ENCODE measurements at regions not wholly inside any gene's neighbourhood (a gene's known extent, or its start where the extent isn't known, plus 50 kb on each side); places are given as distances from the start of the nearest gene placed in this dataset.

GRCh38 chr6:145020114-145020513 is 715.2 kb downstream of the EPM2A start:
- no peaks in the 10 kb centered on the region for H3K27me3 ChIP-seq
- no peaks in the 10 kb centered on the region for H3K36me3 ChIP-seq
- DNase-seq (ENCODE audit: extremely low spot score in 2 of 2) = no peak
- H3K27ac ChIP-seq = no peak overlapping the region
- H3K9me3 ChIP-seq = no peaks in the 10 kb centered on the region
- no peaks in the 10 kb centered on the region for H3K4me1 ChIP-seq
- H3K4me3 ChIP-seq = no peak overlapping the region
- no peak for TF ChIP-seq POLR2AphosphoS5 (IDR thresholded peaks at IDR 0.05; ENCODE audit: insufficient read depth in 1 of 2, low read depth in 1 of 2)
- intact Hi-C loops (cut with DNase I) = loop anchor here (2.0 kb wide), 1 partner anchor 31 kb away; no protein-coding TSS in a partner anchor

GRCh38 chr6:145020543-145020942 is 714.8 kb downstream of the EPM2A start:
- intact Hi-C loops (cut with DNase I) = loop anchor here (2.0 kb wide), 1 partner anchor 30 kb away; no protein-coding TSS in a partner anchor
- H3K4me3 ChIP-seq = no peak overlapping the region
- no peaks in the 10 kb centered on the region for H3K36me3 ChIP-seq
- no peaks in the 10 kb centered on the region for H3K9me3 ChIP-seq
- H3K4me1 ChIP-seq = no peaks in the 10 kb centered on the region
- no peak for DNase-seq (ENCODE audit: extremely low spot score in 2 of 2)
- no peak overlapping the region for H3K27ac ChIP-seq
- TF ChIP-seq POLR2AphosphoS5 (IDR thresholded peaks at IDR 0.05; ENCODE audit: insufficient read depth in 1 of 2, low read depth in 1 of 2) (no peak), POLR2A (IDR thresholded peaks at IDR 0.05) (no peak), CTCF (IDR thresholded peaks at IDR 0.05) (no peak)
- H3K27me3 ChIP-seq = no peaks in the 10 kb centered on the region

GRCh38 chr6:145022199-145022796 is 713.0 kb downstream of the EPM2A start:
- no peaks in the 10 kb centered on the region for H3K9me3 ChIP-seq
- H3K4me3 ChIP-seq = no peak overlapping the region
- H3K27me3 ChIP-seq = no peaks in the 10 kb centered on the region
- no peaks in the 10 kb centered on the region for H3K4me1 ChIP-seq
- no peak for TF ChIP-seq CTCF (IDR thresholded peaks at IDR 0.05)
- TF ChIP-seq POLR2A (IDR thresholded peaks at IDR 0.05) = no peak
- TF ChIP-seq POLR2AphosphoS5 (IDR thresholded peaks at IDR 0.05; ENCODE audit: insufficient read depth in 1 of 2, low read depth in 1 of 2) = no peak
- H3K27ac ChIP-seq = no peak overlapping the region
- intact Hi-C loops (cut with DNase I) = no loop called here
- H3K36me3 ChIP-seq = no peaks in the 10 kb centered on the region
- DNase-seq (ENCODE audit: extremely low spot score in 2 of 2) = no peak

- no peaks in the 10 kb centered on the region for H3K27me3 ChIP-seq
- H3K4me3 ChIP-seq = no peak overlapping the region
- H3K36me3 ChIP-seq = no peaks in the 10 kb centered on the region
- TF ChIP-seq CTCF (IDR thresholded peaks at IDR 0.05) (no peak), POLR2AphosphoS5 (IDR thresholded peaks at IDR 0.05; ENCODE audit: insufficient read depth in 1 of 2, low read depth in 1 of 2) (no peak), POLR2A (IDR thresholded peaks at IDR 0.05) (no peak)
- H3K27ac ChIP-seq = no peak overlapping the region
- no peaks in the 10 kb centered on the region for H3K4me1 ChIP-seq
- DNase-seq (ENCODE audit: extremely low spot score in 2 of 2) = no peak
- intact Hi-C loops (cut with DNase I) = no loop called here
- H3K9me3 ChIP-seq = no peaks in the 10 kb centered on the region
Observed at GRCh38 chr6:145023116-145023726, 712.1 kb downstream of the EPM2A start.

- Histone ChIP-seq H3K4me3 (no peak overlapping the region), H3K9me3 (no peaks in the 10 kb centered on the region), H3K27me3 (no peaks in the 10 kb centered on the region), H3K4me1 (no peaks in the 10 kb centered on the region), H3K27ac (no peak overlapping the region), H3K36me3 (no peaks in the 10 kb centered on the region)
- TF ChIP-seq POLR2AphosphoS5 (IDR thresholded peaks at IDR 0.05; ENCODE audit: insufficient read depth in 1 of 2, low read depth in 1 of 2) = no peak
- TF ChIP-seq CTCF (IDR thresholded peaks at IDR 0.05) = no peak
- TF ChIP-seq POLR2A (IDR thresholded peaks at IDR 0.05) = no peak
- intact Hi-C loops (cut with DNase I) = no loop called here
- DNase-seq (ENCODE audit: extremely low spot score in 2 of 2) = no peak
Observed at GRCh38 chr6:145025488-145025887, 709.8 kb downstream of the EPM2A start.

All from vagina (tissue), 2 donors.